GM11168 (cell line): ENCODE measurements at regions not wholly inside any gene's neighbourhood (a gene's known extent, or its start where the extent isn't known, plus 50 kb on each side); places are given as distances from the start of the nearest gene placed in this dataset.

Experiments
- in situ Hi-C: fragments of 300-500 bp; cut with MboI; formaldehyde crosslinking; loops from one replicate; pipeline ENCODE4 v1.12.0; 2022; ENCODE audit warnings: low sequenced_read_pairs; ENCODE audit not compliant: unreplicated experiment

- in situ Hi-C loops: loop anchor here (5.0 to 25.0 kb wide), 2 partner anchors 150 to 275 kb away; no protein-coding TSS in a partner anchor
Observed at GRCh38 chr6:14062345-14063029, 55.1 kb upstream of the CD83 start.

GRCh38 chr6:14063756-14064155 lies 53.8 kb upstream of the CD83 start:
- in situ Hi-C loops: loop anchor here (5.0 to 25.0 kb wide), 2 partner anchors 151 to 276 kb away; no protein-coding TSS in a partner anchor

GRCh38 chr6:14065350-14065749 lies 52.2 kb upstream of the CD83 start:
- in situ Hi-C loops: loop anchor here (25.0 kb wide), 1 partner anchor 278 kb away; no protein-coding TSS in a partner anchor

GRCh38 chr6:14066782-14067406 lies 50.7 kb upstream of the CD83 start:
- in situ Hi-C loops: loop anchor here (25.0 kb wide), 1 partner anchor 280 kb away; no protein-coding TSS in a partner anchor

- in situ Hi-C loops: loop anchor here (25.0 kb wide), 1 partner anchor 280 kb away; no protein-coding TSS in a partner anchor
Observed at GRCh38 chr6:14067656-14068055, 49.9 kb upstream of the CD83 start.
